Psoas muscle (tissue), 7 donors: ENCODE measurements at regions not wholly inside any gene's neighbourhood (a gene's known extent, or its start where the extent isn't known, plus 50 kb on each side); places are given as distances from the start of the nearest gene placed in this dataset.

ENCODE experiments used
- ATAC-seq, 4 donors: fragments of 200-7000 bp; cut with Tn5 transposase; one replicate each; pipeline ENCODE4 v1.9.1; 2020; ENCODE audit warnings: moderate library complexity in 3 of 4, mild to moderate bottlenecking in 2 of 4
- DNase-seq, 2 donors: peaks; one replicate each; pipeline ENCODE4 v3.0.0-alpha.2; 2020
- H3K27ac ChIP-seq: fragments of 200-600 bp; one replicate; pipeline ENCODE4 v1.8.0; 2022
- H3K27me3 ChIP-seq, 3 donors: fragments of 200-600 bp in 1 of 3; one replicate each; pipeline versions ENCODE4 v1.6.1 to v1.8.0; 2013 to 2022; ENCODE audit warnings: low read length in 2 of 3, mild to moderate bottlenecking in 2 of 3, moderate library complexity in 1 of 3; ENCODE audit not compliant: insufficient read depth in 3 of 3
- H3K36me3 ChIP-seq, 2 donors: fragments of 200-600 bp in 1 of 2; one replicate each; pipeline versions ENCODE4 v1.6.1 to v1.8.0; 2013 to 2022; ENCODE audit warnings: low read depth in 1 of 2, mild to moderate bottlenecking in 1 of 2, moderate library complexity in 1 of 2; ENCODE audit not compliant: insufficient read depth in 1 of 2
- H3K4me1 ChIP-seq: fragments of 200-600 bp; one replicate; pipeline ENCODE4 v1.8.0; 2022
- H3K4me3 ChIP-seq: fragments of 200-600 bp; one replicate; pipeline ENCODE4 v1.8.0; 2022; ENCODE audit warnings: mild to moderate bottlenecking
- H3K9me3 ChIP-seq: fragments of 200-600 bp; one replicate; pipeline ENCODE4 v1.8.0; 2022
- CTCF ChIP-seq: fragments of 200-600 bp; IDR thresholded peaks from one replicate; pipeline ENCODE4 v1.8.0; 2022; ENCODE audit warnings: antibody characterized with exemption
- WGBS, 3 donors: extraction: QIAGEN DNeasy Blood & Tissue Kit; methylation state at CpG; one replicate each; pipeline versions ENCODE4 v1.1.6 to v1.1.7; 2013; 5-methylcytosine and 5-hydroxymethylcytosine counted together
- intact Hi-C, 2 donors: fragments of 100-400 bp; cut with DNase I; formaldehyde crosslinking; loops; one replicate each; pipeline versions ENCODE4 v1.11.0 to v1.14.2; 2022
- donor health status: healthy with polysubstance abuse.
- donor health status: DM: no; HTN: no; CAD: no; lungs with moderate emphysema.
- donor health status: Bipolar disorder and iron deficiency.
- donor health status: healthy.
- donor health status: DM: yes; HTN: yes; CAD: no.
- donor health status: DM: no; HTN: no; CAD: no.
- donor health status: DM: yes; HTN: yes; CAD: no.

- Histone ChIP-seq H3K27ac (no peak overlapping the region), H3K27me3 (no peaks in the 10 kb centered on the region), H3K4me1 (no peaks in the 10 kb centered on the region), H3K36me3 (no peaks in the 10 kb centered on the region), H3K9me3 (no peaks in the 10 kb centered on the region), H3K4me3 (no peak overlapping the region)
- WGBS, 3 donors = 17 to 36% (median 20%) methylated on average over 1 of the region's 1 CpG
- DNase-seq (no peak), ATAC-seq (no peak)
- TF ChIP-seq CTCF = no peak
- intact Hi-C loops = no loop called here
Measured at GRCh38 chr4:74583089-74583700, 138.3 kb downstream of the AREG start.

GRCh38 chr4:74583757-74584156 is 138.8 kb downstream of the AREG start:
- intact Hi-C loops = no loop called here
- no peaks in the 10 kb centered on the region for H3K9me3 ChIP-seq
- no peaks in the 10 kb centered on the region for H3K36me3 ChIP-seq
- no peaks in the 10 kb centered on the region for H3K4me1 ChIP-seq
- no peak overlapping the region for H3K27ac ChIP-seq
- DNase-seq (no peak), ATAC-seq (no peak)
- no peak for TF ChIP-seq CTCF
- no peak overlapping the region for H3K4me3 ChIP-seq
- H3K27me3 ChIP-seq = no peaks in the 10 kb centered on the region

- no peak for TF ChIP-seq CTCF
- Histone ChIP-seq H3K27me3 (no peaks in the 10 kb centered on the region), H3K27ac (no peak overlapping the region), H3K4me1 (no peaks in the 10 kb centered on the region), H3K9me3 (no peaks in the 10 kb centered on the region), H3K36me3 (no peaks in the 10 kb centered on the region), H3K4me3 (no peak overlapping the region)
- intact Hi-C loops = no loop called here
- 91 to 95% (median 93%) methylated on average over 5 of the region's 5 CpGs for WGBS, 3 donors
- DNase-seq (no peak), ATAC-seq (no peak)
Measured at GRCh38 chr4:74588350-74588749, 143.4 kb downstream of the AREG start.

- ATAC-seq (no peak), DNase-seq (no peak)
- Histone ChIP-seq H3K9me3 (no peaks in the 10 kb centered on the region), H3K27me3 (no peaks in the 10 kb centered on the region), H3K36me3 (no peaks in the 10 kb centered on the region), H3K4me1 (no peaks in the 10 kb centered on the region), H3K4me3 (no peak overlapping the region), H3K27ac (no peak overlapping the region)
- TF ChIP-seq CTCF = no peak
- intact Hi-C loops = no loop called here
Measured at GRCh38 chr4:74590476-74590875, 145.5 kb downstream of the AREG start.

GRCh38 chr4:74598611-74599325 is 153.8 kb downstream of the AREG start:
- Histone ChIP-seq H3K27ac (no peak overlapping the region), H3K27me3 (no peaks in the 10 kb centered on the region), H3K9me3 (no peaks in the 10 kb centered on the region), H3K4me3 (no peak overlapping the region), H3K4me1 (no peaks in the 10 kb centered on the region), H3K36me3 (no peaks in the 10 kb centered on the region)
- no peak for TF ChIP-seq CTCF
- 71 to 77% (median 77%) methylated on average over 4 of the region's 4 CpGs for WGBS, 3 donors
- intact Hi-C loops = no loop called here
- no peak for DNase-seq
- ATAC-seq = no peak
